Naive B cell (primary cell): ENCODE measurements at regions not wholly inside any gene's neighbourhood (a gene's known extent, or its start where the extent isn't known, plus 50 kb on each side); places are given as distances from the start of the nearest gene placed in this dataset.

Source experiments
- ATAC-seq, 2 donors: fragments of 150-1000 bp; cut with Tn5 transposase; 2 replicates each; pipeline ENCODE4 v1.10.0; 2021; ENCODE audit warnings: low read depth in 2 of 2, mild to moderate bottlenecking in 2 of 2, moderate library complexity in 2 of 2
- DNase-seq: peaks from one replicate; pipeline ENCODE4 v3.0.0; 2022
- H3K27ac Mint-ChIP-seq, 6 donors: one replicate each; pipeline ENCODE4 v1.8.0; 2020 to 2022; ENCODE audit warnings: mild to moderate bottlenecking in 6 of 6, mixed read lengths in 6 of 6, moderate library complexity in 5 of 6, inconsistent platforms in 2 of 6
- H3K27me3 Mint-ChIP-seq, 3 donors: one replicate each; pipeline ENCODE4 v1.8.0; 2021 to 2022; ENCODE audit warnings: mixed read lengths in 3 of 3, mild to moderate bottlenecking in 1 of 3
- H3K36me3 Mint-ChIP-seq, 2 donors: one replicate each; pipeline ENCODE4 v1.8.0; 2020 to 2022; ENCODE audit warnings: mixed read lengths in 2 of 2, inconsistent platforms in 1 of 2, mild to moderate bottlenecking in 1 of 2
- H3K4me1 Mint-ChIP-seq, 3 donors: one replicate each; pipeline ENCODE4 v1.8.0; 2020 to 2022; ENCODE audit warnings: mixed read lengths in 3 of 3, inconsistent platforms in 1 of 3, mild to moderate bottlenecking in 1 of 3, moderate library complexity in 1 of 3
- H3K4me3 Mint-ChIP-seq, 8 donors: one replicate each; pipeline ENCODE4 v1.8.0; 2020 to 2022; ENCODE audit warnings: mild to moderate bottlenecking in 8 of 8, mixed read lengths in 8 of 8, moderate library complexity in 8 of 8, inconsistent platforms in 2 of 8
- H3K9me3 Mint-ChIP-seq, 7 donors: one replicate each; pipeline ENCODE4 v1.8.0; 2020 to 2022; ENCODE audit warnings: mixed read lengths in 7 of 7, mild to moderate bottlenecking in 5 of 7, inconsistent platforms in 2 of 7, moderate library complexity in 1 of 7

DNA sequence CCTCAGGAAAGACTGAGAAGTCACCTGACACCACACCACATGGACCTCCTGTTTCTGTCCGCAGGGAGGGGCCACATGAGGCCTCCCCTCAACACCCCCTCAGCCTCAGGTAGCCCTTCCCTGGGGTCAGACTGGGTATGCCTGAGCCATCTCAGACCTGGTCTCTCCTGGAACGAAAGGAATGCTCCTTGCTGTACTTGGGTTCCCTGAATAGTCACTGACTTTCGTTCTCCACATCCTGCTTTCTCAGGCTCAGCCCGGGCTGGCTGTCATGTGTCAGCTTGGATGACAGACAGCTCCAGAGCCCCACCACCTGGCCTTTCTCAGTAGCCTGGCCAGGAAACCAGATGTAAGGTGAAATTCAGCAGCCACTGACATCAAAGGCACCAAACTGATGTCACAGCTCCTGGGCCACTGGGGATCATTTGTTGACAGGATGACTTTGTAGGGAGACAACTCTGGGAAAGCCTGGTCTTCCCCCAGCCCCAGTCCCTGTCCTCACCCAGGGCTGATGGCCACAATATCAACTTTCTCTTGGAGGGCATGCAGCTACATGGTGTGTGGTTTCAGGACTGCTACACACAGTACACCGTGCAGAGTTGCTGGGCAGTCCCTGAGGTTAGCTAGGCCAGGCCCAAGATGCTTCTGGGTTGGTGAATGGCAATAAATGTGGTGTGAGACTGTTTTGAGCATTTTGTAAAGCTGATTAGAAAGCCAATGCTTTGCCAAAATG is 141.4 kb upstream of the MRPS22 start:
- Mint-ChIP-seq H3K36me3 (no peaks in the 10 kb centered on the region), H3K4me3 (no peak overlapping the region), H3K9me3 (peaks cover 0 to 2% (median 0%) of the 10 kb centered on the region in 7 donors), H3K27ac (no peak overlapping the region), H3K4me1 (peaks cover 0 to 3% (median 0%) of the 10 kb centered on the region in 3 donors), H3K27me3 (peaks cover 6 to 9% (median 9%) of the 10 kb centered on the region in 3 donors)
- no peak for ATAC-seq
- DNase-seq, result no peak

DNA sequence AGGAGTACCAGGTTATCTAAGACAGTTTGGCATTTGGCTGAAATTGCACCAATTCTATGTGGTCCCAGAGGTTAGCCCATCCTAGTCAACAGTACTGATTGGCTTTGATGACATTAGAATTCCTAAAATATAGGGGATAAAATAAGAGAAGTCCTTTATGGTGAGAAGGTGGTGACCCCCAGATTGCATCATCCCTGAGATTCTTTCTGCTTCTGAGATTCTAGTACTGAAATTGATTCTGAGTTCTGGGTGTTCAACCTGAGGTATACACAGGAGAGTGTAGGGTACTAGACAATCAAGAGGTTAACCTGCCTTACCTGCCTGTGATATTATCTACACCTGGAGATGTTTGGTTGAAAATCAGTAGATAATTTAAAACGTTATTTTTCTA is 140.9 kb upstream of the MRPS22 start:
- no peak for ATAC-seq
- Mint-ChIP-seq H3K4me3 (no peak overlapping the region), H3K27me3 (peaks cover 6 to 9% (median 9%) of the 10 kb centered on the region in 3 donors), H3K4me1 (peaks cover 0 to 3% (median 0%) of the 10 kb centered on the region in 3 donors), H3K9me3 (peaks cover 0 to 2% (median 0%) of the 10 kb centered on the region in 7 donors), H3K36me3 (no peaks in the 10 kb centered on the region), H3K27ac (no peak overlapping the region)
- DNase-seq, result no peak

DNA sequence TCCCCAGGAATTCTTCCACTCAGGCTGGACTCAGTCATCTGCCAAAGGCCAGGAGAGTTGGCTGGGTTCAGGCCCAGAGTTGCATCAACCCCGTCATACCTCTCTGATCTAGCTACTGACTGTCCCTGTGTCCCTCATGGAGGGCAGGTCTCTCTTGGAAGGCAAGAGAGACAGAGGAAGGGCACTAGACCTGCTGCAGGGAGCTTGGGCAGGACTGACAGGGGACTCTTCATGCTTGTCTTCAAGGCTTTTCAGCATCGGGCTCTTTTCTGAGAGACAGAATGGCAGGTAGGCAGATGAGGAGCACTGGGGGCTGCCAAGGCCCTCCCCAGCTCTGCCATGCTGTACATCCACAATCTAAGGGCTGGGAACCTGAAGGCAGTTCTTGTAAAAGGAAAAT is 140.1 kb upstream of the MRPS22 start:
- DNase-seq (no peak), ATAC-seq (no peak)
- peaks cover 0 to 2% (median 0%) of the 10 kb centered on the region in 7 donors for H3K9me3 Mint-ChIP-seq
- no peak overlapping the region for H3K27ac Mint-ChIP-seq
- peaks cover 6 to 9% (median 9%) of the 10 kb centered on the region in 3 donors for H3K27me3 Mint-ChIP-seq
- H3K4me3 Mint-ChIP-seq, result no peak overlapping the region
- H3K36me3 Mint-ChIP-seq, result no peaks in the 10 kb centered on the region
- peaks cover 0 to 3% (median 0%) of the 10 kb centered on the region in 3 donors for H3K4me1 Mint-ChIP-seq

DNA sequence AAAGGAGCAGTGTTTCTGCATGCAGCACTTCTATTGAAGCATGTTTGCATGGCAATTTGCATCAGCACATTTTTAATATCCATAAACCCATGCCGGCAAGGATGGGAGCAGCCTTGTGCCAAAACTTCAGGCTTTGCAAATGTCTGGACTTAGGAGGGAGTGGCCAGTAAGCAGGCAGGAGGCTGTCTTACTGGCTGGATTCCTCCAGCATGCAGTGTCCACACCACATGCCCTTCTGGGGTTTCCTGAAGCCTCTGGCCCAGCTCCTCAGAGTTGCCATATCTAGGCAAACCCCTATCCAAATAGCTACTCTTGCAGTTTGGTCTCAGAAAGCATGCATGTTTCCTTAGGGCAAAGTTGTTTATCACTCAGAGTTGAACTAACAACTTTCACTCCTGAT is 139.1 kb upstream of the MRPS22 start:
- H3K4me3 Mint-ChIP-seq, result no peak overlapping the region
- no peaks in the 10 kb centered on the region for H3K36me3 Mint-ChIP-seq
- peaks cover 6 to 9% (median 9%) of the 10 kb centered on the region in 3 donors for H3K27me3 Mint-ChIP-seq
- no peaks in the 10 kb centered on the region for H3K4me1 Mint-ChIP-seq
- H3K27ac Mint-ChIP-seq, result peak overlapping the region in 1 of 6 donors; percentile 65
- ATAC-seq (no peak), DNase-seq (no peak)
- no peaks in the 10 kb centered on the region for H3K9me3 Mint-ChIP-seq

DNA sequence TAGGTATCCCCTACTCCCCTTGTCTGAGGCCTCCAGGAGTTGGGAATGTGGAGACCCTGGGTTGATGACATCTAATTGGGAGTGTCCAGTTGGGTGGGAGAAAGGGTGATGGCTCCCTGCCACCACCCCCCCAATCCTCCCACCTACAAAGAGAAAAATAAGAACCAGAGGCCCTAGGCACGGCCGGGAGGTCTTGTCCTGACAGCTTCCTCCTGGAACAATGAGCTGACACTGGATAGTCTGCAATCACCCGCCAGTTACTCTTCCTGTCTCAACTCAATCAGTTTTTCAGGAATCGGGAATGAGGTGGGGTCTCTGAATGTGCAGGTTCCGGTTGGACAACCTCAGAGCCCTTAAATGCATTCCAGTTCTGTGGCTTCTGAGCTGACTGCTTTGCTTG is 129.9 kb upstream of the MRPS22 start:
- no peak for ATAC-seq

DNA sequence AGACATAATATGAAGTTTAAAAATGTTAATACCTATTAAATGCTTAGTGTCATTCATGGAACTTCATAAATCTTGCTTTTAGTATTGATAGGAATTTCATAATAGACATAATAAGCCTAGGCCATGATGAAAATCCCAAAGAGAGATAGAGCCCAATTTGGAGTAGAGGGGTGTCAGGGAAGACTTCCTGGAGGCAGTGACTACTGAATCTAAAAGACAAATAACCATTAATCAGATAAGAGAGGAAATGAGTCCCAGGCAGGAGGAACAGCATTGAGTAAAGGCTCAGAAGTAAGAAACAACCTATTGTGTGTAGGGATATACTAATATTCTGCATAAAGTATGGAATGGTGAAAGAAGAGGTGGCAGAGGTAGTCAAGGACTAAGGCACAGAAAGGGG is 126.9 kb upstream of the MRPS22 start:
- H3K4me3 Mint-ChIP-seq, result no peak overlapping the region
- H3K4me1 Mint-ChIP-seq, result no peaks in the 10 kb centered on the region
- ATAC-seq, result no peak
- no peak for DNase-seq
- H3K36me3 Mint-ChIP-seq, result no peaks in the 10 kb centered on the region
- H3K27ac Mint-ChIP-seq, result peak overlapping the region in 1 of 6 donors; percentile 1
- H3K9me3 Mint-ChIP-seq, result peaks cover 0 to 15% (median 3%) of the 10 kb centered on the region in 7 donors
- peaks cover 5 to 15% (median 12%) of the 10 kb centered on the region in 3 donors for H3K27me3 Mint-ChIP-seq

More for the DNA sequence above, 129.9 kb upstream of the MRPS22 start:
- Mint-ChIP-seq H3K36me3 (no peaks in the 10 kb centered on the region), H3K27me3 (peaks cover 5 to 14% (median 12%) of the 10 kb centered on the region in 3 donors), H3K27ac (no peak overlapping the region), H3K4me3 (no peak overlapping the region), H3K4me1 (no peaks in the 10 kb centered on the region), H3K9me3 (peaks cover 0 to 26% (median 6%) of the 10 kb centered on the region in 7 donors)
- DNase-seq, result no peak

DNA sequence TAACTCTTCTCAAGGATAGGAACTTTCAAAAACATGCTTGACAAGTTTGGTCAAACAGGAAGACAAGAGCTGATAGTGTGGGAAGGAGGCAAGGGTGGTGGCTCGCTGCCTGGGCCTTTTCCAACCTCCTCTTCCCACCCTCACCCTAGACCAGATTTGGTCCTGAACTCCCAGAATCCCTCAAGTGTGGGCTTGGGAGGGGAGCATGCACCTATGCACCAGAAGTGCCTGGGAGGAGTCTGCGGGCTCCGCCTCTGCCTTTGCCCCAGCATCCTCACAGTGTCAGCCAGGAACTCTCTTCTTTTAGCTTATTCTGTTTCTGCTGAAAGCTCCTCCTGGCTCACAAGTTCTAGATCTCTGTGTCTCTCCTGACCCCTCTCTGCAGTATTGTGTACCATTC is 126.2 kb upstream of the MRPS22 start:
- DNase-seq, result no peak
- Mint-ChIP-seq H3K27me3 (peaks cover 6 to 11% (median 11%) of the 10 kb centered on the region in 3 donors), H3K36me3 (no peaks in the 10 kb centered on the region)

DNA sequence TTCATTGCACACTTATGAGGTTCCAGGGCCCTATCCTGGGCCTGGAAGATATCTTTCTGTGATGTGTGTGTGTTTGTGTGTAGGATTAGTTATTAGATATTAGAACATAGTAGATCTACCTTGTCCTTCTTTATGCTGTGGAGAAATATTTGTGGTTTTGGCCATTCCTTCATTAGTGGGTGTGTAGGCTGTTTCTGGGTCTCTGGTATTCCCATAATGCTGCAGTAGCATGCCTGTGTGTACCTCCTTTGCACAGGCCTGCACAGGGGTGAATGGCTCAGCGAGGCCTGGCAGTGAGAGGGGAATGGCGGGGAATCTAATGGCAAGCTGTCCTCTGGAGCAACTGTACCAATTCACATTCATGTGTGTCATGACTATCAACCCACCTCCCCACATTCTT is 125.8 kb upstream of the MRPS22 start:
- DNase-seq (no peak), ATAC-seq (no peak)
- Mint-ChIP-seq H3K4me1 (no peaks in the 10 kb centered on the region), H3K9me3 (peaks cover 0 to 6% (median 0%) of the 10 kb centered on the region in 7 donors), H3K27ac (peak overlapping the region in 1 of 6 donors; percentile 1), H3K36me3 (no peaks in the 10 kb centered on the region), H3K4me3 (no peak overlapping the region), H3K27me3 (peaks cover 6 to 15% (median 11%) of the 10 kb centered on the region in 3 donors)

More for the DNA sequence above, 126.2 kb upstream of the MRPS22 start:
- Mint-ChIP-seq H3K27ac (no peak overlapping the region), H3K9me3 (peaks cover 0 to 9% (median 0%) of the 10 kb centered on the region in 7 donors), H3K4me1 (no peaks in the 10 kb centered on the region), H3K4me3 (no peak overlapping the region)
- no peak for ATAC-seq

DNA sequence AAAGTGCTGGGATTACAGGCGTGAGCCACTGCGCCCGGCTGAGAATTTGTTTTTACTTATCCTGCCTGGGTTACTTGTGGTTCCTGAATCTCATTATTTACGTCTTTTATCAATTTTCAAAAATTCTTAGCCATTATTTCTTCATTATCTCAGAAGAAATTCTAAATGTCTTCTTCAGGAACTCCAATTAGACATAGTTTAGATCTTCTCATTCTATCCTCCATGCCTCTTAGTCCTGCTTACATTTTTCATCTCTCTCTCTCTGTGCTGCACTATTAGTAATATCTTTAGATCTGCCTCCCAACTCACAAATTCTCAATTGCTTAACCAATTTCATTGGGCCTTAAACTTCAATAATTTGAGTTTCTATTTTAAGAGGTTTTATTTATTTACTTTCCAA is 124.4 kb upstream of the MRPS22 start:
- Mint-ChIP-seq H3K27me3 (peaks cover 3 to 17% (median 8%) of the 10 kb centered on the region in 3 donors), H3K4me3 (no peak overlapping the region), H3K4me1 (no peaks in the 10 kb centered on the region), H3K27ac (peak overlapping the region in 1 of 6 donors; percentile 5), H3K9me3 (peaks cover 0 to 2% (median 0%) of the 10 kb centered on the region in 7 donors), H3K36me3 (no peaks in the 10 kb centered on the region)
- no peak for DNase-seq
- ATAC-seq, result no peak

DNA sequence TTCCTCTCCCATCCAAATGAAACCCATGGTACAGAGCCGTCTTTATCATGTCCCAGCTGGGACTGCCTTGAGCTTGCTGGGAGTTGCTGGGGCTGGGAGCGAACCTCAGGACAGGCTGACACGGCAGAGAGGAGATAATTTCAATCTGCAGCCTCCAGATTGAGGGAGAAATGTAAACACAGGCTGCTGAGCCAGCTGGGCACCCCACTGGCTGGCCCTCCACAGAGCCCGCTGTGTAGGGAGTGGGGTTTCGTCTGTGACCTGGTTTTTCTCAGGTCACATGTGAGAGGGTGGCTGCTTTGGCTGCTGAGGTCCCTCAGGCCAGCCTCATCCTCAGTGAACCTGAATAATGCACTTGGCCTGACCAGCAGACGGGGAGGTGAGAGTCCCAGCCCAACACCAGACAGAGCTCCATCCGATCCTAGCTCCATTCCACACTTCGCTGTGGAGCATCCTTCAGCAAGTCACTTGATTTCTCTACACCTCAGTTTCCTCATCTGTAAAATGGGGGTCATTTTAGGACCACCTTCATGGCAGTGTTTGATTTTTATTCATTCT is 121.6 kb upstream of the MRPS22 start:
- H3K9me3 Mint-ChIP-seq, result no peaks in the 10 kb centered on the region
- ATAC-seq (no peak), DNase-seq (no peak)
- no peak overlapping the region for H3K4me3 Mint-ChIP-seq
- H3K27ac Mint-ChIP-seq, result peak overlapping the region in 1 of 6 donors; percentile 59
- no peaks in the 10 kb centered on the region for H3K36me3 Mint-ChIP-seq
- H3K27me3 Mint-ChIP-seq, result peaks cover 5 to 12% (median 8%) of the 10 kb centered on the region in 3 donors
- no peaks in the 10 kb centered on the region for H3K4me1 Mint-ChIP-seq

DNA sequence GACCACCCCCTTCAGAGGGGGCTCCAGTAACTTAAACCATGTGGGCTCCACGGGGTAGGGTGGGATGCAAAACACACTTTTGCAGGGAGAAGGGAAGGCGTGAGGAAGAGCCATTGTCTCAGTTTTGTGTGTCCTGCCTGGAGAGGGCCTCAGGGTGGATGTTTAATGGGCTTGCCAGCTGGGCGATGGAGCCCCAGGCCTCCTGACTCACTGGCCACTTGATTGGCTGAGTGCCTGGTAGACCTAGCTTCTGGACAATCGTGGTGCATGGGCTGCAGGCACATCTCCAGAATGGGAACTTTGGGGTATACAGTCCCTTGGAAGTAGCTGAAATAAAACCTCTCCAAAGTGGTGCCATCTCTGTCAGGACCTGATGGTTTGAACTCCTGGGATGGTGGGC is 118.3 kb upstream of the MRPS22 start:
- no peak overlapping the region for H3K4me3 Mint-ChIP-seq
- no peak for ATAC-seq

DNA sequence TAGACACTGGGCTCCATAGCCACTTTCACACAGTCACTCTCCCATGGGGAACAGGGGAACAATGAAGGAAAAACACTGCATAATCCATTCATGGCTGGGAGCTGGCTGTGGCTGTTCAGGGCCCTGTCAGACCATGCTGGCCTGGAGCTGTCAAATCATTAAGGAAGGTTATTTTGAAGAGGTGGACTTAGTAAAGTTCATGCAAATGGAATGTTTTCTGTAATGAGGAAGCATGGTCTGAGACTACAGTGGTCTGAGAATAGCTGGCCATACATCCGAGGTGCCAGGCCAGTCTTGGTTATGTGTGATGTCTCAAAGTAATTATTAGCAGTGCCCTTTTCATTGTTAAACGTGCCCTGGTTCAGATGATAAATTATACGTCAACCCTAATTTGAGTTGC is 117.1 kb upstream of the MRPS22 start:
- DNase-seq, result no peak
- Mint-ChIP-seq H3K4me1 (no peaks in the 10 kb centered on the region), H3K4me3 (no peak overlapping the region), H3K27me3 (peaks cover 4 to 12% (median 5%) of the 10 kb centered on the region in 3 donors), H3K9me3 (no peaks in the 10 kb centered on the region), H3K27ac (no peak overlapping the region), H3K36me3 (no peaks in the 10 kb centered on the region)
- ATAC-seq, result no peak

More for the DNA sequence above, 118.3 kb upstream of the MRPS22 start:
- Mint-ChIP-seq H3K9me3 (no peaks in the 10 kb centered on the region), H3K4me1 (no peaks in the 10 kb centered on the region), H3K36me3 (no peaks in the 10 kb centered on the region), H3K27ac (peak overlapping the region in 1 of 6 donors; percentile 59), H3K27me3 (peaks cover 4 to 12% (median 5%) of the 10 kb centered on the region in 3 donors)
- no peak for DNase-seq

DNA sequence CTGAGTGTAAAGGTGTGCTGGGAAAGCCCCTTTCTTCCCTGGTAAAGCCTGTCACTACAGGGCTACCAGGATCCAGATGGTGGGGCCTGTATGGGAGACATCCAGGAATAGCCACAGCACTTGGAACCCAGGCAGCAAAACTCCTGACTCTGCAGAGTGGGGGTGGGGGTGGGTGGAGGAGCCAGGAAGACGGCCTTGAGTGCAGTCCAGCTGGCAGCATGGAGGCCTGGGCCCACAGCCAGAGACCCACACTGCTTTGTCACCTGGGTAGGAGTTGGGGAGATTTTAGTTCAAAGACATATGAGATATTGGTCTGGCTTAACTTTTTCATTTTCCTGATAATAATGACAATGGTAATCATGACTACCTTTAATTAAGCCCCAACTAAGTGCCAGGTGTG is 116.7 kb upstream of the MRPS22 start:
- Mint-ChIP-seq H3K4me1 (no peaks in the 10 kb centered on the region), H3K36me3 (no peaks in the 10 kb centered on the region), H3K27me3 (peaks cover 4 to 11% (median 5%) of the 10 kb centered on the region in 3 donors), H3K9me3 (no peaks in the 10 kb centered on the region), H3K4me3 (no peak overlapping the region), H3K27ac (no peak overlapping the region)
- DNase-seq (no peak), ATAC-seq (no peak)

DNA sequence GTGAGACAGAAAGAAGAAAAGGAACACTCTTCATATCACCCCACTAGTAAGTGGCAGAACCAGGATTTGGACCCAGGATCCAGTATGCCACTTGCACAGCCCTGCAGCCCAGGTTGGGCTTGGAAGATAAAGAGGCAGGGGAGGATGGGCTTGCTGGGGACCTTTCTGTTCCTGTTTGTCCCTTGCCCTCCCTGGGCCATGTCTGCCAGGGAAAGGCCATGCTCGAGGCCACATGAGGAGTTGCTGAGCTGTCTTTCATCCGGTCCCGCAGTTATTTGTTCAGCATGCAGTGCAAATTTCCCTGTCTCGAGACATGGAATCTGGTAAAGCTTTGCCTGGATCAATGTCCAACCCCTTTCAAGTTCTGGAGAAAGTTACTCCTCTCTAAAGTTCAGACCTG is 116.0 kb upstream of the MRPS22 start:
- H3K27me3 Mint-ChIP-seq, result peaks cover 4 to 5% (median 4%) of the 10 kb centered on the region in 3 donors
- no peaks in the 10 kb centered on the region for H3K36me3 Mint-ChIP-seq
- no peaks in the 10 kb centered on the region for H3K9me3 Mint-ChIP-seq
- no peak overlapping the region for H3K27ac Mint-ChIP-seq
- H3K4me1 Mint-ChIP-seq, result no peaks in the 10 kb centered on the region
- DNase-seq (no peak), ATAC-seq (no peak)
- no peak overlapping the region for H3K4me3 Mint-ChIP-seq
